NCI-H2029 (cell line): ENCODE measurements at regions not wholly inside any gene's neighbourhood (a gene's known extent, or its start where the extent isn't known, plus 50 kb on each side); places are given as distances from the start of the nearest gene placed in this dataset.

Experiments
- DNase-seq: peaks from one replicate; lab custom pipeline; 2025; lab: John Stamatoyannopoulos, UW

- DNase-seq = no peak
Observed at GRCh38 chr3:44056446-44057240, 185.0 kb upstream of the TOPAZ1 start.

- peak; percentile 50 for DNase-seq
Observed at GRCh38 chr3:44058022-44058867, 183.4 kb upstream of the TOPAZ1 start.

GRCh38 chr3:44058868-44059203 lies 182.8 kb upstream of the TOPAZ1 start:
- no peak for DNase-seq

- DNase-seq = no peak
Observed at GRCh38 chr3:44060164-44060563, 181.5 kb upstream of the TOPAZ1 start.

- DNase-seq = no peak
Observed at GRCh38 chr3:44061268-44061667, 180.4 kb upstream of the TOPAZ1 start.

- DNase-seq = no peak
Observed at GRCh38 chr3:44061961-44062360, 179.7 kb upstream of the TOPAZ1 start.

- DNase-seq = peak; percentile 92
Observed at GRCh38 chr3:44065311-44066094, 176.2 kb upstream of the TOPAZ1 start.

- DNase-seq = no peak
Observed at GRCh38 chr3:44066806-44067205, 174.9 kb upstream of the TOPAZ1 start.

- no peak for DNase-seq
Observed at GRCh38 chr3:44067431-44067830, 174.3 kb upstream of the TOPAZ1 start.

GRCh38 chr3:44068753-44069152 lies 172.9 kb upstream of the TOPAZ1 start:
- DNase-seq = no peak

- no peak for DNase-seq
Observed at GRCh38 chr3:44069276-44069675, 172.4 kb upstream of the TOPAZ1 start.

- DNase-seq = no peak
Observed at GRCh38 chr3:44070841-44071546, 170.7 kb upstream of the TOPAZ1 start.

- no peak for DNase-seq
Observed at GRCh38 chr3:44072601-44073540, 168.8 kb upstream of the TOPAZ1 start.

GRCh38 chr3:44074181-44074580 lies 167.5 kb upstream of the TOPAZ1 start:
- DNase-seq = no peak

GRCh38 chr3:44076221-44076829 lies 165.4 kb upstream of the TOPAZ1 start:
- DNase-seq = peak; percentile 3

- peak; percentile 23 for DNase-seq
Observed at GRCh38 chr3:44077267-44077666, 164.4 kb upstream of the TOPAZ1 start.

GRCh38 chr3:44078863-44079262 lies 162.8 kb upstream of the TOPAZ1 start:
- no peak for DNase-seq

- DNase-seq = no peak
Observed at GRCh38 chr3:44079916-44080315, 161.8 kb upstream of the TOPAZ1 start.

GRCh38 chr3:44080474-44081072 lies 161.1 kb upstream of the TOPAZ1 start:
- no peak for DNase-seq

GRCh38 chr3:44090036-44090435 lies 151.7 kb upstream of the TOPAZ1 start:
- no peak for DNase-seq
